ENCODE measurements at regions not wholly inside any gene's neighbourhood (a gene's known extent, or its start where the extent isn't known, plus 50 kb on each side); places are given as distances from the start of the nearest gene placed in this dataset.

- intact Hi-C loops (cut with micrococcal nuclease), result no loop called here
- Mint-ChIP-seq H3K4me3 (no peak overlapping the region), H3K36me3 (no peaks in the 10 kb centered on the region), H3K27ac (no peak overlapping the region), H3K9me3 (peaks cover 0 to 4% (median 0%) of the 10 kb centered on the region in 7 donors), H3K4me1 (no peaks in the 10 kb centered on the region), H3K27me3 (ENCODE audit: low read depth in 3 of 3) (no peaks in the 10 kb centered on the region)
- Histone ChIP-seq H3K4me3 (replicated peaks in 1 of 3; ENCODE audit: low read depth in 2 of 3, low read length in 3 of 3) (no peak overlapping the region), H3K36me3 (replicated peaks in 1 of 2; ENCODE audit: control insufficient read depth in 1 of 2, insufficient read depth in 2 of 2, low read length in 2 of 2) (no peaks in the 10 kb centered on the region), H3K79me2 (ENCODE audit: insufficient read depth, low read length) (no peaks in the 10 kb centered on the region), H2AFZ (ENCODE audit: insufficient read depth, low read depth, low read length, poor library complexity, severe bottlenecking) (no peak overlapping the region), H3K9me3 (replicated peaks in 1 of 2; ENCODE audit: control insufficient read depth in 1 of 2, insufficient read depth in 1 of 2, low read length in 2 of 2) (peaks cover 0 to 4% of the 10 kb centered on the region in 2 donors), H3K27me3 (ENCODE audit: control insufficient read depth in 2 of 2, insufficient read depth in 2 of 2, low read length in 2 of 2) (no peaks in the 10 kb centered on the region), H3K27ac (ENCODE audit: low read depth in 1 of 2, low read length in 2 of 2) (no peak overlapping the region), H3K4me1 (ENCODE audit: control insufficient read depth in 1 of 2, insufficient read depth in 2 of 2, low read length in 2 of 2) (no peaks in the 10 kb centered on the region), H4K20me1 (ENCODE audit: insufficient read depth, low read length) (no peaks in the 10 kb centered on the region), H3K4me2 (replicated peaks; ENCODE audit: extremely low read depth, low read length, poor library complexity, severe bottlenecking) (no peak overlapping the region), H3K9ac (ENCODE audit: insufficient read depth, low read length, poor library complexity, severe bottlenecking) (no peak overlapping the region)
- no peak for TF ChIP-seq CTCF (IDR thresholded peaks at IDR 0.05)
- no peak for DNase-seq
- WGBS (ENCODE audit: insufficient coverage), result no CpG with 5 or more reads among the region's 4 CpGs
Observed at GRCh38 chr18:55908901-55909366, 320.9 kb upstream of the TCF4 start.

DNA sequence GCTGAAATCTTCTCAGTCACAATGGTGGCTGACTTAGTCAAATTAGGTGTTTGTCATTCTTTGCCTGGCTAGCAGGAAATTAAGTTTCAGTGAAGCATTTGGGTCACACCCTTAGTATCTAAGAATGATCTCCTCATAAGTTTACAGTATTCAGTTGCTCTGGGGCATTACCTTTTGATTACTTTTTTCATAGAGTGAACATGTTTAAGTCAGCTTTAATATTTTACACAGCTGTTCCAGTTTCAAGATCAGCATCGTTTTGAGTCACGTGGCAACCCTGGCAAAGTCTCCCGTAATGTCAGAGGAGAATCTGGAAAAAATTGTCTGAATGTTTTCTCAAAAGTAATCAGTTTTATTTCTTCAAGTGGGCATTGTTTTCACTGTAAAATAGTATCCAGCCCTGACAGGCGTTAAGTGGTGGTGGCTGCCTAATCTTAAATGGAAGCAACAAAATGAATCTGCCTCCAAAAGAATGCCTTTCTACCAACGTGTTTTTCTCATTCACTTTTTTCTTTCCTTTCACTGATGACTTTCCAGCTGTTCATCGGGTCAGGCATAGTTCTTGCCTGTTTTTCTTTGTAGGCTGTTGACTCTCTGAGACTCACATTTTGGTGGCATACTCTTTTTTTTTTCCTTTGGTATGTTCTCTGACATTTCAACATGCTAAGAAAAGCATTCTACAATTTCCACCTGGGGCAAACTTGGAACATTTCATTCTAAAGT lies 319.6 kb upstream of the TCF4 start:
- Mint-ChIP-seq H3K27ac (no peak overlapping the region), H3K36me3 (no peaks in the 10 kb centered on the region)
- TF ChIP-seq CTCF (IDR thresholded peaks at IDR 0.05), result no peak

More for the DNA sequence above, 319.6 kb upstream of the TCF4 start:
- no peaks in the 10 kb centered on the region for H3K4me1 ChIP-seq (ENCODE audit: control insufficient read depth in 1 of 2, insufficient read depth in 2 of 2, low read length in 2 of 2)
- H3K27ac ChIP-seq (ENCODE audit: low read depth in 1 of 2, low read length in 2 of 2), result no peak overlapping the region
- 100% methylated on average over 2 of the region's 6 CpGs for whole genome bisulfite sequencing (ENCODE audit: insufficient coverage)
- no peak overlapping the region for H3K4me2 ChIP-seq (replicated peaks; ENCODE audit: extremely low read depth, low read length, poor library complexity, severe bottlenecking)
- H3K27me3 Mint-ChIP-seq (ENCODE audit: low read depth in 3 of 3), result no peaks in the 10 kb centered on the region
- peaks cover 0 to 4% (median 0%) of the 10 kb centered on the region in 7 donors for H3K9me3 Mint-ChIP-seq
- H3K27me3 ChIP-seq (ENCODE audit: control insufficient read depth in 2 of 2, insufficient read depth in 2 of 2, low read length in 2 of 2), result no peaks in the 10 kb centered on the region
- no peak overlapping the region for H3K4me3 ChIP-seq (replicated peaks in 1 of 3; ENCODE audit: low read depth in 2 of 3, low read length in 3 of 3)
- H3K36me3 ChIP-seq (replicated peaks in 1 of 2; ENCODE audit: control insufficient read depth in 1 of 2, insufficient read depth in 2 of 2, low read length in 2 of 2), result no peaks in the 10 kb centered on the region
- H2AFZ ChIP-seq (ENCODE audit: insufficient read depth, low read depth, low read length, poor library complexity, severe bottlenecking), result no peak overlapping the region
- H3K4me1 Mint-ChIP-seq, result no peaks in the 10 kb centered on the region
- H3K9me3 ChIP-seq (replicated peaks in 1 of 2; ENCODE audit: control insufficient read depth in 1 of 2, insufficient read depth in 1 of 2, low read length in 2 of 2), result no peaks in the 10 kb centered on the region
- intact Hi-C loops (cut with micrococcal nuclease), result no loop called here
- no peak for DNase-seq
- no peak overlapping the region for H3K4me3 Mint-ChIP-seq
- no peaks in the 10 kb centered on the region for H4K20me1 ChIP-seq (ENCODE audit: insufficient read depth, low read length)
- no peaks in the 10 kb centered on the region for H3K79me2 ChIP-seq (ENCODE audit: insufficient read depth, low read length)
- H3K9ac ChIP-seq (ENCODE audit: insufficient read depth, low read length, poor library complexity, severe bottlenecking), result no peak overlapping the region
